ENCODE measurements at regions not wholly inside any gene's neighbourhood (a gene's known extent, or its start where the extent isn't known, plus 50 kb on each side); places are given as distances from the start of the nearest gene placed in this dataset.

- Histone ChIP-seq H3K4me3 (no peak overlapping the region), H3K27me3 (no peaks in the 10 kb centered on the region), H3K36me3 (replicated peaks in 1 of 2; ENCODE audit: insufficient read depth in 1 of 2, low read depth in 2 of 2) (no peaks in the 10 kb centered on the region), H3K9me3 (peaks cover 0 to 6% (median 0%) of the 10 kb centered on the region in 3 donors), H3K27ac (no peak overlapping the region), H3K4me1 (peaks cover 8% of the 10 kb centered on the region)
- intact Hi-C loops (cut with DNase I), result no loop called here
- DNase-seq (peak in 3 of 4 donors; percentile 18 to 56 (median 49)), ATAC-seq (peak; percentile 45)
- TF ChIP-seq CTCF (IDR thresholded peaks at IDR 0.05) (no peak), POLR2A (IDR thresholded peaks at IDR 0.05) (no peak)
- WGBS, 2 donors, result 72 to 73% methylated on average over 7 of the region's 7 CpGs
Observed at GRCh38 chr2:39525636-39526412, 88.7 kb upstream of the MAP4K3 start.

- DNase-seq, result no peak
- WGBS, 2 donors, result 84 to 88% methylated on average over 5 of the region's 5 CpGs
- no peaks in the 10 kb centered on the region for H3K36me3 ChIP-seq (replicated peaks in 1 of 2; ENCODE audit: insufficient read depth in 1 of 2, low read depth in 2 of 2)
- no peaks in the 10 kb centered on the region for H3K27me3 ChIP-seq
- H3K9me3 ChIP-seq, result no peaks in the 10 kb centered on the region
- intact Hi-C loops (cut with DNase I), result no loop called here
- no peak for ATAC-seq
- no peak overlapping the region for H3K27ac ChIP-seq
- no peak overlapping the region for H3K4me3 ChIP-seq
- H3K4me1 ChIP-seq, result peaks cover 8% of the 10 kb centered on the region
- TF ChIP-seq POLR2A (IDR thresholded peaks at IDR 0.05) (no peak), CTCF (IDR thresholded peaks at IDR 0.05) (no peak)
Observed at GRCh38 chr2:39528701-39529100, 91.6 kb upstream of the MAP4K3 start.

GRCh38 chr2:39529836-39530235 is 92.8 kb upstream of the MAP4K3 start:
- ATAC-seq (no peak), DNase-seq (no peak)
- Histone ChIP-seq H3K4me1 (peaks cover 8% of the 10 kb centered on the region), H3K27me3 (no peaks in the 10 kb centered on the region), H3K4me3 (no peak overlapping the region), H3K27ac (no peak overlapping the region), H3K9me3 (no peaks in the 10 kb centered on the region), H3K36me3 (replicated peaks in 1 of 2; ENCODE audit: insufficient read depth in 1 of 2, low read depth in 2 of 2) (no peaks in the 10 kb centered on the region)
- intact Hi-C loops (cut with DNase I), result no loop called here
- WGBS, 2 donors, result 91 to 100% methylated on average over 1 of the region's 1 CpG
- no peak for TF ChIP-seq CTCF (IDR thresholded peaks at IDR 0.05)
- no peak for TF ChIP-seq POLR2A (IDR thresholded peaks at IDR 0.05)

- no peaks in the 10 kb centered on the region for H3K27me3 ChIP-seq
- intact Hi-C loops (cut with DNase I), result no loop called here
- 43 to 53% methylated on average over 1 of the region's 1 CpG for WGBS, 2 donors
- no peak overlapping the region for H3K27ac ChIP-seq
- TF ChIP-seq POLR2A (IDR thresholded peaks at IDR 0.05) (no peak), CTCF (IDR thresholded peaks at IDR 0.05) (no peak)
- no peak for ATAC-seq
- H3K4me1 ChIP-seq, result peaks cover 7% of the 10 kb centered on the region
- no peak overlapping the region for H3K4me3 ChIP-seq
- DNase-seq, result no peak
- no peaks in the 10 kb centered on the region for H3K36me3 ChIP-seq (replicated peaks in 1 of 2; ENCODE audit: insufficient read depth in 1 of 2, low read depth in 2 of 2)
- no peaks in the 10 kb centered on the region for H3K9me3 ChIP-seq
Observed at GRCh38 chr2:39530411-39530866, 93.4 kb upstream of the MAP4K3 start.

Measured in body of pancreas (tissue), 4 donors.